Activated T-cell treated with anti-CD3 and anti-CD28 coated beads, Interleukin-2, amount 50 U/mL, for 24 hours (primary cell): ENCODE measurements at regions not wholly inside any gene's neighbourhood (a gene's known extent, or its start where the extent isn't known, plus 50 kb on each side); places are given as distances from the start of the nearest gene placed in this dataset.

ENCODE experiments used
- DNase-seq: peaks from one replicate; pipeline ENCODE4 v3.0.0-alpha.2; 2020
- H3K27ac Mint-ChIP-seq: 2 replicates; pipeline ENCODE4 v1.8.0; 2020; ENCODE audit warnings: mild to moderate bottlenecking, mixed read lengths
- H3K27me3 Mint-ChIP-seq: 2 replicates; pipeline ENCODE4 v1.8.0; 2020; ENCODE audit warnings: mixed read lengths
- H3K36me3 Mint-ChIP-seq: 2 replicates; pipeline ENCODE4 v1.8.0; 2020; ENCODE audit warnings: low read depth, mixed read lengths
- H3K4me1 Mint-ChIP-seq: 2 replicates; pipeline ENCODE4 v1.8.0; 2020; ENCODE audit warnings: low read depth, mixed read lengths
- H3K4me3 Mint-ChIP-seq: 2 replicates; pipeline ENCODE4 v1.8.0; 2020; ENCODE audit warnings: mild to moderate bottlenecking, moderate library complexity, mixed read lengths
- H3K9me3 Mint-ChIP-seq: 2 replicates; pipeline ENCODE4 v1.8.0; 2020; ENCODE audit warnings: mixed read lengths

- H3K36me3 Mint-ChIP-seq = no peaks in the 10 kb centered on the region
- no peak overlapping the region for H3K4me3 Mint-ChIP-seq
- no peaks in the 10 kb centered on the region for H3K9me3 Mint-ChIP-seq
- DNase-seq = no peak
- no peak overlapping the region for H3K27ac Mint-ChIP-seq
- H3K4me1 Mint-ChIP-seq = peaks cover under 1% of the 10 kb centered on the region
- H3K27me3 Mint-ChIP-seq = no peaks in the 10 kb centered on the region
These were observed 128.3 kb upstream of the SESN3 start for GRCh38 chr11:95359341-95359663.

GRCh38 chr11:95358511-95359340 lies 127.7 kb upstream of the SESN3 start:
- no peaks in the 10 kb centered on the region for H3K9me3 Mint-ChIP-seq
- H3K4me1 Mint-ChIP-seq = no peaks in the 10 kb centered on the region
- H3K36me3 Mint-ChIP-seq = no peaks in the 10 kb centered on the region
- no peaks in the 10 kb centered on the region for H3K27me3 Mint-ChIP-seq
- H3K27ac Mint-ChIP-seq = no peak overlapping the region
- DNase-seq = no peak
- no peak overlapping the region for H3K4me3 Mint-ChIP-seq

- Mint-ChIP-seq H3K4me3 (no peak overlapping the region), H3K9me3 (peaks cover 3% of the 10 kb centered on the region), H3K27me3 (no peaks in the 10 kb centered on the region), H3K27ac (no peak overlapping the region), H3K36me3 (no peaks in the 10 kb centered on the region), H3K4me1 (no peaks in the 10 kb centered on the region)
- DNase-seq = no peak
These were observed 123.3 kb upstream of the SESN3 start for GRCh38 chr11:95354304-95354703.

GRCh38 chr11:95353706-95354105 lies 122.7 kb upstream of the SESN3 start:
- Mint-ChIP-seq H3K9me3 (peaks cover 8% of the 10 kb centered on the region), H3K4me3 (no peak overlapping the region), H3K36me3 (no peaks in the 10 kb centered on the region), H3K27me3 (no peaks in the 10 kb centered on the region), H3K4me1 (no peaks in the 10 kb centered on the region), H3K27ac (no peak overlapping the region)
- DNase-seq = no peak

- H3K9me3 Mint-ChIP-seq = peaks cover 9% of the 10 kb centered on the region
- H3K4me1 Mint-ChIP-seq = no peaks in the 10 kb centered on the region
- H3K36me3 Mint-ChIP-seq = no peaks in the 10 kb centered on the region
- no peak for DNase-seq
- H3K27me3 Mint-ChIP-seq = no peaks in the 10 kb centered on the region
- no peak overlapping the region for H3K4me3 Mint-ChIP-seq
- no peak overlapping the region for H3K27ac Mint-ChIP-seq
These were observed 121.8 kb upstream of the SESN3 start for GRCh38 chr11:95352733-95353346.

GRCh38 chr11:95349345-95349942 lies 118.4 kb upstream of the SESN3 start:
- Mint-ChIP-seq H3K36me3 (no peaks in the 10 kb centered on the region), H3K9me3 (peaks cover 9% of the 10 kb centered on the region), H3K4me1 (peaks cover 19% of the 10 kb centered on the region), H3K27me3 (no peaks in the 10 kb centered on the region), H3K4me3 (no peak overlapping the region), H3K27ac (no peak overlapping the region)
- DNase-seq = no peak

- Mint-ChIP-seq H3K4me3 (no peak overlapping the region), H3K9me3 (peaks cover 9% of the 10 kb centered on the region), H3K27ac (no peak overlapping the region)
These were observed 115.3 kb upstream of the SESN3 start for GRCh38 chr11:95346265-95346664.

GRCh38 chr11:95345651-95346050 lies 114.6 kb upstream of the SESN3 start:
- Mint-ChIP-seq H3K36me3 (no peaks in the 10 kb centered on the region), H3K27me3 (no peaks in the 10 kb centered on the region), H3K27ac (peak overlapping the region; percentile 19), H3K9me3 (peaks cover 9% of the 10 kb centered on the region), H3K4me1 (peaks cover 28% of the 10 kb centered on the region), H3K4me3 (no peak overlapping the region)
- no peak for DNase-seq

More at GRCh38 chr11:95346265-95346664, 115.3 kb upstream of the SESN3 start:
- H3K36me3 Mint-ChIP-seq = no peaks in the 10 kb centered on the region
- no peaks in the 10 kb centered on the region for H3K27me3 Mint-ChIP-seq
- no peak for DNase-seq
- peaks cover 28% of the 10 kb centered on the region for H3K4me1 Mint-ChIP-seq

- Mint-ChIP-seq H3K36me3 (no peaks in the 10 kb centered on the region), H3K27me3 (no peaks in the 10 kb centered on the region), H3K4me1 (peaks cover 30% of the 10 kb centered on the region), H3K27ac (peak overlapping the region; percentile 19), H3K9me3 (peaks cover 9% of the 10 kb centered on the region), H3K4me3 (no peak overlapping the region)
- DNase-seq = no peak
These were observed 114.1 kb upstream of the SESN3 start for GRCh38 chr11:95344932-95345642.

GRCh38 chr11:95341221-95341620 lies 110.2 kb upstream of the SESN3 start:
- no peak for DNase-seq
- no peak overlapping the region for H3K4me3 Mint-ChIP-seq
- H3K27me3 Mint-ChIP-seq = no peaks in the 10 kb centered on the region
- H3K36me3 Mint-ChIP-seq = no peaks in the 10 kb centered on the region
- peaks cover 32% of the 10 kb centered on the region for H3K4me1 Mint-ChIP-seq
- no peaks in the 10 kb centered on the region for H3K9me3 Mint-ChIP-seq
- H3K27ac Mint-ChIP-seq = no peak overlapping the region

GRCh38 chr11:95339086-95339901 lies 108.3 kb upstream of the SESN3 start:
- DNase-seq = no peak

GRCh38 chr11:95338430-95338991 lies 107.5 kb upstream of the SESN3 start:
- no peak for DNase-seq
- H3K9me3 Mint-ChIP-seq = no peaks in the 10 kb centered on the region
- no peaks in the 10 kb centered on the region for H3K36me3 Mint-ChIP-seq
- peaks cover 17% of the 10 kb centered on the region for H3K4me1 Mint-ChIP-seq
- no peak overlapping the region for H3K4me3 Mint-ChIP-seq
- no peak overlapping the region for H3K27ac Mint-ChIP-seq
- H3K27me3 Mint-ChIP-seq = no peaks in the 10 kb centered on the region

More at GRCh38 chr11:95339086-95339901, 108.3 kb upstream of the SESN3 start:
- Mint-ChIP-seq H3K27me3 (no peaks in the 10 kb centered on the region), H3K27ac (no peak overlapping the region), H3K36me3 (no peaks in the 10 kb centered on the region), H3K4me1 (peaks cover 20% of the 10 kb centered on the region), H3K4me3 (no peak overlapping the region), H3K9me3 (no peaks in the 10 kb centered on the region)

GRCh38 chr11:95337972-95338429 lies 107.0 kb upstream of the SESN3 start:
- no peak for DNase-seq
- Mint-ChIP-seq H3K27me3 (no peaks in the 10 kb centered on the region), H3K9me3 (no peaks in the 10 kb centered on the region), H3K27ac (no peak overlapping the region), H3K4me3 (no peak overlapping the region), H3K36me3 (no peaks in the 10 kb centered on the region), H3K4me1 (peaks cover 12% of the 10 kb centered on the region)
